ENCODE measurements at regions not wholly inside any gene's neighbourhood (a gene's known extent, or its start where the extent isn't known, plus 50 kb on each side); places are given as distances from the start of the nearest gene placed in this dataset.
"Not testable (repeated sequence)": the region's sequence is repeated elsewhere in the genome, so short reads cannot be mapped to it uniquely, and the experiment has no call there.

- not testable (repeated sequence) for TF ChIP-seq ZFP3 (CRISPR knock-in tag; IDR thresholded peaks at IDR 0.05); ZFP30 (CRISPR knock-in tag; IDR thresholded peaks at IDR 0.05); ZNF565 (CRISPR knock-in tag; conservative IDR thresholded peaks at IDR 0.05; ENCODE audit: low read depth); POU6F1 (CRISPR knock-in tag; IDR thresholded peaks at IDR 0.05; ENCODE audit: borderline replicate concordance, low read depth); ARNTL (CRISPR knock-in tag; IDR thresholded peaks at IDR 0.05; ENCODE audit: borderline replicate concordance, low read depth); PPARA (CRISPR knock-in tag; IDR thresholded peaks at IDR 0.05; ENCODE audit: borderline replicate concordance)
- TF ChIP-seq, protein P1, sequence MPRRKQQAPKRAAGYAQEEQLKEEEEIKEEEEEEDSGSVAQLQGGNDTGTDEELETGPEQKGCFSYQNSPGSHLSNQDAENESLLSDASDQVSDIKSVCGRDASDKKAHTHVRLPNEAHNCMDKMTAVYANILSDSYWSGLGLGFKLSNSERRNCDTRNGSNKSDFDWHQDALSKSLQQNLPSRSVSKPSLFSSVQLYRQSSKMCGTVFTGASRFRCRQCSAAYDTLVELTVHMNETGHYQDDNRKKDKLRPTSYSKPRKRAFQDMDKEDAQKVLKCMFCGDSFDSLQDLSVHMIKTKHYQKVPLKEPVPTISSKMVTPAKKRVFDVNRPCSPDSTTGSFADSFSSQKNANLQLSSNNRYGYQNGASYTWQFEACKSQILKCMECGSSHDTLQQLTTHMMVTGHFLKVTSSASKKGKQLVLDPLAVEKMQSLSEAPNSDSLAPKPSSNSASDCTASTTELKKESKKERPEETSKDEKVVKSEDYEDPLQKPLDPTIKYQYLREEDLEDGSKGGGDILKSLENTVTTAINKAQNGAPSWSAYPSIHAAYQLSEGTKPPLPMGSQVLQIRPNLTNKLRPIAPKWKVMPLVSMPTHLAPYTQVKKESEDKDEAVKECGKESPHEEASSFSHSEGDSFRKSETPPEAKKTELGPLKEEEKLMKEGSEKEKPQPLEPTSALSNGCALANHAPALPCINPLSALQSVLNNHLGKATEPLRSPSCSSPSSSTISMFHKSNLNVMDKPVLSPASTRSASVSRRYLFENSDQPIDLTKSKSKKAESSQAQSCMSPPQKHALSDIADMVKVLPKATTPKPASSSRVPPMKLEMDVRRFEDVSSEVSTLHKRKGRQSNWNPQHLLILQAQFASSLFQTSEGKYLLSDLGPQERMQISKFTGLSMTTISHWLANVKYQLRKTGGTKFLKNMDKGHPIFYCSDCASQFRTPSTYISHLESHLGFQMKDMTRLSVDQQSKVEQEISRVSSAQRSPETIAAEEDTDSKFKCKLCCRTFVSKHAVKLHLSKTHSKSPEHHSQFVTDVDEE (CRISPR knock-in tag; IDR thresholded peaks at IDR 0.05): not testable (repeated sequence)
- TF ChIP-seq, protein P2, sequence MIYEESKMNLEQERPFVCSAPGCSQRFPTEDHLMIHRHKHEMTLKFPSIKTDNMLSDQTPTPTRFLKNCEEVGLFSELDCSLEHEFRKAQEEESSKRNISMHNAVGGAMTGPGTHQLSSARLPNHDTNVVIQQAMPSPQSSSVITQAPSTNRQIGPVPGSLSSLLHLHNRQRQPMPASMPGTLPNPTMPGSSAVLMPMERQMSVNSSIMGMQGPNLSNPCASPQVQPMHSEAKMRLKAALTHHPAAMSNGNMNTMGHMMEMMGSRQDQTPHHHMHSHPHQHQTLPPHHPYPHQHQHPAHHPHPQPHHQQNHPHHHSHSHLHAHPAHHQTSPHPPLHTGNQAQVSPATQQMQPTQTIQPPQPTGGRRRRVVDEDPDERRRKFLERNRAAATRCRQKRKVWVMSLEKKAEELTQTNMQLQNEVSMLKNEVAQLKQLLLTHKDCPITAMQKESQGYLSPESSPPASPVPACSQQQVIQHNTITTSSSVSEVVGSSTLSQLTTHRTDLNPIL (CRISPR knock-in tag; IDR thresholded peaks at IDR 0.05; ENCODE audit: low read depth): not testable (repeated sequence)
- TF ChIP-seq, protein P3, sequence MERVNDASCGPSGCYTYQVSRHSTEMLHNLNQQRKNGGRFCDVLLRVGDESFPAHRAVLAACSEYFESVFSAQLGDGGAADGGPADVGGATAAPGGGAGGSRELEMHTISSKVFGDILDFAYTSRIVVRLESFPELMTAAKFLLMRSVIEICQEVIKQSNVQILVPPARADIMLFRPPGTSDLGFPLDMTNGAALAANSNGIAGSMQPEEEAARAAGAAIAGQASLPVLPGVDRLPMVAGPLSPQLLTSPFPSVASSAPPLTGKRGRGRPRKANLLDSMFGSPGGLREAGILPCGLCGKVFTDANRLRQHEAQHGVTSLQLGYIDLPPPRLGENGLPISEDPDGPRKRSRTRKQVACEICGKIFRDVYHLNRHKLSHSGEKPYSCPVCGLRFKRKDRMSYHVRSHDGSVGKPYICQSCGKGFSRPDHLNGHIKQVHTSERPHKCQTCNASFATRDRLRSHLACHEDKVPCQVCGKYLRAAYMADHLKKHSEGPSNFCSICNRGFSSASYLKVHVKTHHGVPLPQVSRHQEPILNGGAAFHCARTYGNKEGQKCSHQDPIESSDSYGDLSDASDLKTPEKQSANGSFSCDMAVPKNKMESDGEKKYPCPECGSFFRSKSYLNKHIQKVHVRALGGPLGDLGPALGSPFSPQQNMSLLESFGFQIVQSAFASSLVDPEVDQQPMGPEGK (CRISPR knock-in tag; IDR thresholded peaks at IDR 0.05; ENCODE audit: borderline replicate concordance): not testable (repeated sequence)
Observed at GRCh38 chr15:21656798-21657397, 216.6 kb upstream of the POTEB3 start.
